IMR-90 (cell line): ENCODE measurements at regions not wholly inside any gene's neighbourhood (a gene's known extent, or its start where the extent isn't known, plus 50 kb on each side); places are given as distances from the start of the nearest gene placed in this dataset.

Source experiments
- ATAC-seq: fragments of 200-7000 bp; cut with Tn5 transposase; 2 replicates; pipeline ENCODE4 v1.9.1; 2020; ENCODE audit warnings: low read depth, mild to moderate bottlenecking, moderate library complexity
- BruUV-seq: library from RNA; stranded (reverse); fragments of 400-500 nt; replicated peaks from 2 replicates; lab custom pipeline; 2021; lab: Mats Ljungman, UMichigan
- CTCF ChIA-PET: fragments of 300-600 bp; formaldehyde crosslinking; extraction: SDS; loops from one replicate; lab custom pipeline; 2021; ENCODE audit warnings: antibody characterized with exemption; lab: Yijun Ruan, JAX
- POLR2A ChIA-PET: fragments of 300-600 bp; sonication (Branson Sonifier 250); formaldehyde crosslinking; loops from one replicate; lab custom pipeline; 2022; ENCODE audit warnings: antibody characterized with exemption; ENCODE audit not compliant: unreplicated experiment; lab: Charles Lee
- DNase-seq: peaks from one replicate; pipeline ENCODE4 v3.0.0; 2013
- H2AFZ ChIP-seq: replicated peaks from 2 replicates; pipeline ENCODE3; 2013; ENCODE audit warnings: low read length, mild to moderate bottlenecking; ENCODE audit not compliant: poor library complexity
- H2AK5ac ChIP-seq: 2 replicates; pipeline ENCODE4 v1.6.1; 2013; ENCODE audit warnings: low read depth, low read length, inconsistent platforms
- H2AK9ac ChIP-seq: replicated peaks from 2 replicates; pipeline ENCODE3; 2013; ENCODE audit warnings: mild to moderate bottlenecking, low read depth, low read length, moderate library complexity; ENCODE audit not compliant: poor library complexity
- H2BK120ac ChIP-seq: 2 replicates; pipeline ENCODE4 v1.6.1; 2013; ENCODE audit warnings: low read depth, low read length, inconsistent platforms
- H2BK15ac ChIP-seq: 3 replicates; pipeline ENCODE4 v1.6.1; 2013; ENCODE audit warnings: low read depth, low read length, inconsistent platforms
- H2BK20ac ChIP-seq: 2 replicates; pipeline ENCODE4 v1.6.1; 2013; ENCODE audit warnings: low read depth, mild to moderate bottlenecking, inconsistent platforms, low read length, moderate library complexity
- H2BK5ac ChIP-seq: 2 replicates; pipeline ENCODE4 v1.6.1; 2013; ENCODE audit warnings: mild to moderate bottlenecking, low read depth, low read length, inconsistent platforms; ENCODE audit not compliant: poor library complexity, severe bottlenecking
- H3K14ac ChIP-seq: replicated peaks from 2 replicates; pipeline ENCODE4 v1.6.1; 2013; ENCODE audit warnings: low read depth, low read length, inconsistent platforms
- H3K18ac ChIP-seq: 2 replicates; pipeline ENCODE4 v1.6.1; 2013; ENCODE audit warnings: low read depth, low read length, control low read depth
- H3K23ac ChIP-seq: 2 replicates; pipeline ENCODE4 v1.6.1; 2013; ENCODE audit warnings: low read depth, low read length, inconsistent platforms
- H3K27ac ChIP-seq: 2 replicates; pipeline ENCODE4 v1.5.1; 2013; ENCODE audit warnings: mild to moderate bottlenecking, control low read depth, low read length; ENCODE audit not compliant: insufficient read depth
- H3K27me3 ChIP-seq: 2 replicates; pipeline ENCODE4 v1.6.1; 2013; ENCODE audit warnings: low read length; ENCODE audit not compliant: control insufficient read depth, insufficient read depth
- H3K36me3 ChIP-seq: 2 replicates; pipeline ENCODE4 v1.6.1; 2013; ENCODE audit warnings: low read length, mixed read lengths; ENCODE audit not compliant: control insufficient read depth, insufficient read depth
- H3K4ac ChIP-seq: 2 replicates; pipeline ENCODE4 v1.6.1; 2013; ENCODE audit warnings: low read depth, low read length, inconsistent platforms
- H3K4me1 ChIP-seq: 2 replicates; pipeline ENCODE4 v1.6.1; 2013; ENCODE audit warnings: low read length, mixed read lengths; ENCODE audit not compliant: control insufficient read depth, insufficient read depth
- H3K4me2 ChIP-seq: 2 replicates; pipeline ENCODE4 v1.6.1; 2013; ENCODE audit warnings: low read depth, mild to moderate bottlenecking, control low read depth, low read length, moderate library complexity
- H3K4me3 ChIP-seq: 2 replicates; pipeline ENCODE4 v1.5.1; 2013; ENCODE audit warnings: low read depth, mild to moderate bottlenecking, control low read depth, low read length, moderate library complexity; ENCODE audit not compliant: insufficient read depth
- H3K56ac ChIP-seq: 2 replicates; pipeline ENCODE4 v1.6.1; 2013; ENCODE audit warnings: low read length, inconsistent platforms; ENCODE audit not compliant: insufficient read depth; ENCODE audit errors: extremely low read depth
- H3K79me1 ChIP-seq, 2 experiments: 2 replicates each; pipeline ENCODE4 v1.6.1; 2013; ENCODE audit warnings: low read length in 2 of 2, inconsistent platforms in 1 of 2, low read depth in 1 of 2
- H3K9ac ChIP-seq: 2 replicates; pipeline ENCODE4 v1.6.1; 2013; ENCODE audit warnings: low read depth, low read length, control low read depth
- H3K9me1 ChIP-seq: 2 replicates; pipeline ENCODE4 v1.6.1; 2013; ENCODE audit warnings: low read length, inconsistent platforms; ENCODE audit not compliant: insufficient read depth
- H3K9me3 ChIP-seq: 2 replicates; pipeline ENCODE4 v1.6.1; 2013; ENCODE audit warnings: low read length; ENCODE audit not compliant: control insufficient read depth, insufficient read depth
- H4K20me1 ChIP-seq: 2 replicates; pipeline ENCODE4 v1.6.1; 2013; ENCODE audit warnings: low read length, inconsistent platforms; ENCODE audit not compliant: insufficient read depth
- H4K5ac ChIP-seq: 2 replicates; pipeline ENCODE4 v1.6.1; 2013; ENCODE audit warnings: mild to moderate bottlenecking, low read depth, low read length, control low read depth
- H4K8ac ChIP-seq, 2 experiments: 2 replicates each; pipeline ENCODE4 v1.6.1; 2013; ENCODE audit warnings: low read depth in 2 of 2, low read length in 2 of 2, control low read depth in 1 of 2, inconsistent platforms in 1 of 2
- H4K91ac ChIP-seq: 2 replicates; pipeline ENCODE4 v1.6.1; 2013; ENCODE audit warnings: low read depth, low read length, inconsistent platforms; ENCODE audit not compliant: insufficient read depth
- BHLHE40 ChIP-seq: fragments of 150-350 bp; IDR thresholded peaks from 2 replicates; pipeline ENCODE4 v1.6.1; 2016; ENCODE audit warnings: mild to moderate bottlenecking, low read depth, low read length
- CEBPB ChIP-seq: IDR thresholded peaks from 2 replicates; pipeline ENCODE4 v1.6.1; 2012; ENCODE audit warnings: low read depth, low read length, improper control_type of control experiment
- CHD1 ChIP-seq: IDR thresholded peaks from 2 replicates; pipeline ENCODE4 v1.6.1; 2012; ENCODE audit warnings: low read depth, low read length, improper control_type of control experiment
- CTCF ChIP-seq: conservative IDR thresholded peaks from 2 replicates; pipeline ENCODE4 v1.5.1; 2012; ENCODE audit warnings: mild to moderate bottlenecking, low read depth, low read length, improper control_type of control experiment
- FOS ChIP-seq: fragments of 150-350 bp; IDR thresholded peaks from 2 replicates; pipeline ENCODE4 v1.6.1; 2016; ENCODE audit warnings: low read depth, low read length
- MAFK ChIP-seq: IDR thresholded peaks from 2 replicates; pipeline ENCODE4 v1.6.1; 2012; ENCODE audit warnings: low read depth, low read length, improper control_type of control experiment
- MAZ ChIP-seq: IDR thresholded peaks from 2 replicates; pipeline ENCODE4 v1.6.1; 2012; ENCODE audit warnings: low read depth, mild to moderate bottlenecking, low read length, improper control_type of control experiment, moderate library complexity, borderline replicate concordance
- MXI1 ChIP-seq: IDR thresholded peaks from 2 replicates; pipeline ENCODE4 v1.6.1; 2012; ENCODE audit warnings: low read depth, mild to moderate bottlenecking, low read length, moderate library complexity, borderline replicate concordance
- NFE2L2 ChIP-seq: fragments of 150-350 bp; IDR thresholded peaks from 2 replicates; pipeline ENCODE4 v1.6.1; 2016; ENCODE audit warnings: low read depth, mild to moderate bottlenecking, low read length
- POLR2A ChIP-seq: IDR thresholded peaks from 2 replicates; pipeline ENCODE4 v1.6.1; 2012; ENCODE audit warnings: mild to moderate bottlenecking, low read depth, low read length
- RAD21 ChIP-seq: IDR thresholded peaks from 2 replicates; pipeline ENCODE4 v1.6.1; 2012; ENCODE audit warnings: low read length, improper control_type of control experiment
- RCOR1 ChIP-seq: IDR thresholded peaks from 2 replicates; pipeline ENCODE4 v1.6.1; 2012; ENCODE audit warnings: mild to moderate bottlenecking, low read length, improper control_type of control experiment; ENCODE audit not compliant: insufficient replicate concordance
- RFX5 ChIP-seq: IDR thresholded peaks from 2 replicates; pipeline ENCODE4 v1.8.0; 2012; ENCODE audit warnings: low read depth, mild to moderate bottlenecking, low read length, moderate library complexity
- SMC3 ChIP-seq: fragments of 150-350 bp; IDR thresholded peaks from 2 replicates; pipeline ENCODE4 v1.6.1; 2016; ENCODE audit warnings: low read depth, mild to moderate bottlenecking, antibody characterized with exemption, low read length, moderate library complexity
- dilution Hi-C: fragments of 300-500 bp; cut with HindIII; formaldehyde crosslinking; loops from one replicate; pipeline ENCODE4 v1.14.3; 2018; ENCODE audit warnings: low sequenced_read_pairs; ENCODE audit not compliant: unreplicated experiment
- in situ Hi-C: fragments of 300-500 bp; cut with MboI; formaldehyde crosslinking; loops from 3 replicates; pipeline ENCODE4 v1.14.3; 2019; ENCODE audit warnings: low sequenced_read_pairs, inconsistent platforms, mixed read lengths
- intact Hi-C: fragments of 100-400 bp; cut with micrococcal nuclease; formaldehyde crosslinking; loops from 2 replicates; pipeline ENCODE4 v1.10.0; 2022
- TF ChIP-seq, protein P1 (sequence below): fragments of 150-350 bp; IDR thresholded peaks from 2 replicates; pipeline ENCODE4 v1.6.1; 2016; ENCODE audit warnings: low read depth, mild to moderate bottlenecking, low read length, moderate library complexity, borderline replicate concordance
- TF ChIP-seq, protein P2 (sequence below): fragments of 150-350 bp; IDR thresholded peaks from 2 replicates; pipeline ENCODE4 v1.6.1; 2017; ENCODE audit warnings: mild to moderate bottlenecking, antibody characterized with exemption, low read length, low read depth

DNA sequence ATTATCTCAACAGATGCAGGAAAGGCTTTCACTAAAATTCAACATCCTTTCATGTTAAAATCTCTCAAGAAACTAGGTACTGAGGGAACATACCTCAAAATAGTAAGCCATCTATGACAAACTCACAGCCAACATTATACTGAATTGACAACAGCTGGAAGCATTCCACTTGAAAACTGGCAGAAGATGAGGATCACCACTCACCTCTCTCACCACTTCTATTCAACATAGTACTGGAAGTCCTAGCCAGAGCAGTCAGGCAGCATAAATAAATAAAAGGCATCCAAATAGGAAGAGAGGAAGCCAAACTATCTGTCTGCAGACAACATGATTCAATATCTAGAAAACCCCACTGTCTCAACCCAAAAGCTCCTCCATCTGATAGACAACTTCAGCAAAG, 203.6 kb upstream of the GRAMD2B start:
- H3K4me2 ChIP-seq = no peak overlapping the region
- no peak overlapping the region for H3K18ac ChIP-seq
- H3K9me3 ChIP-seq = peaks cover 2% of the 10 kb centered on the region; the same call in 1 of the 2 replicates
- no peaks in the 10 kb centered on the region for H3K9me1 ChIP-seq
- H3K4me3 ChIP-seq = no peak overlapping the region
- H3K79me1 ChIP-seq = no peaks in the 10 kb centered on the region
- CTCF ChIA-PET = no interaction called here
- H4K5ac ChIP-seq = no peak overlapping the region
- TF ChIP-seq MXI1 (no peak), MAFK (no peak), CEBPB (no peak), BHLHE40 (no peak), SMC3 (no peak), FOS (no peak), RAD21 (no peak), POLR2A (no peak), NFE2L2 (no peak), CTCF (no peak), MAZ (no peak), CHD1 (no peak), RCOR1 (no peak), RFX5 (no peak)
- TF ChIP-seq, protein P1, sequence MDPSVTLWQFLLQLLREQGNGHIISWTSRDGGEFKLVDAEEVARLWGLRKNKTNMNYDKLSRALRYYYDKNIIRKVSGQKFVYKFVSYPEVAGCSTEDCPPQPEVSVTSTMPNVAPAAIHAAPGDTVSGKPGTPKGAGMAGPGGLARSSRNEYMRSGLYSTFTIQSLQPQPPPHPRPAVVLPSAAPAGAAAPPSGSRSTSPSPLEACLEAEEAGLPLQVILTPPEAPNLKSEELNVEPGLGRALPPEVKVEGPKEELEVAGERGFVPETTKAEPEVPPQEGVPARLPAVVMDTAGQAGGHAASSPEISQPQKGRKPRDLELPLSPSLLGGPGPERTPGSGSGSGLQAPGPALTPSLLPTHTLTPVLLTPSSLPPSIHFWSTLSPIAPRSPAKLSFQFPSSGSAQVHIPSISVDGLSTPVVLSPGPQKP = no peak
- TF ChIP-seq, protein P2, sequence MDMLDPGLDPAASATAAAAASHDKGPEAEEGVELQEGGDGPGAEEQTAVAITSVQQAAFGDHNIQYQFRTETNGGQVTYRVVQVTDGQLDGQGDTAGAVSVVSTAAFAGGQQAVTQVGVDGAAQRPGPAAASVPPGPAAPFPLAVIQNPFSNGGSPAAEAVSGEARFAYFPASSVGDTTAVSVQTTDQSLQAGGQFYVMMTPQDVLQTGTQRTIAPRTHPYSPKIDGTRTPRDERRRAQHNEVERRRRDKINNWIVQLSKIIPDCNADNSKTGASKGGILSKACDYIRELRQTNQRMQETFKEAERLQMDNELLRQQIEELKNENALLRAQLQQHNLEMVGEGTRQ = no peak
- POLR2A ChIA-PET = no interaction called here
- DNase-seq (no peak), ATAC-seq (no peak)
- BruUV-seq = no TSS peak
- no peak overlapping the region for H2BK5ac ChIP-seq
- H3K27ac ChIP-seq = no peak overlapping the region
- H3K56ac ChIP-seq = no peak overlapping the region
- no peak overlapping the region for H2BK120ac ChIP-seq
- no peak overlapping the region for H2AK5ac ChIP-seq
- H3K4ac ChIP-seq = no peak overlapping the region
- H4K20me1 ChIP-seq = no peaks in the 10 kb centered on the region
- no peak overlapping the region for H2AK9ac ChIP-seq
- H3K36me3 ChIP-seq = no peaks in the 10 kb centered on the region
- H2AFZ ChIP-seq = no peak overlapping the region
- no peak overlapping the region for H3K23ac ChIP-seq
- no peak overlapping the region for H2BK15ac ChIP-seq
- H4K8ac ChIP-seq = no peak overlapping the region
- no peak overlapping the region for H3K14ac ChIP-seq
- intact Hi-C loops (no loop called here), dilution Hi-C loops (no loop called here), in situ Hi-C loops (no loop called here)
- H3K27me3 ChIP-seq = no peaks in the 10 kb centered on the region
- no peaks in the 10 kb centered on the region for H3K4me1 ChIP-seq
- no peak overlapping the region for H4K91ac ChIP-seq
- no peak overlapping the region for H3K9ac ChIP-seq
- no peak overlapping the region for H2BK20ac ChIP-seq
